DND-41 (cell line): ENCODE measurements at regions not wholly inside any gene's neighbourhood (a gene's known extent, or its start where the extent isn't known, plus 50 kb on each side); places are given as distances from the start of the nearest gene placed in this dataset.
A peak's percentile ranks its signal among the peaks of the same experiment; 100 is the strongest.
"Not testable (repeated sequence)": the region's sequence is repeated elsewhere in the genome, so short reads cannot be mapped to it uniquely, and the experiment has no call there.

Source experiments
- ATAC-seq: fragments of 200-7000 bp; cut with Tn5 transposase; 3 replicates; pipeline ENCODE4 v1.9.1; 2021; ENCODE audit warnings: low read depth; ENCODE audit not compliant: insufficient read depth
- DNase-seq: peaks from one replicate; pipeline ENCODE4 v3.0.0-alpha.2; 2020
- H2AFZ ChIP-seq: 2 replicates; pipeline ENCODE4 v1.6.0; 2012; ENCODE audit warnings: low read depth, low read length
- H3K27ac ChIP-seq: 2 replicates; pipeline ENCODE4 v1.5.1; 2012; ENCODE audit warnings: low read length, inconsistent platforms
- H3K27me3 ChIP-seq: fragments of 200-600 bp; sonication (generic); 2 replicates; pipeline ENCODE4 v1.6.0; 2012; ENCODE audit warnings: low read length, mild to moderate bottlenecking, inconsistent platforms; ENCODE audit not compliant: insufficient read depth, poor library complexity
- H3K36me3 ChIP-seq: 2 replicates; pipeline ENCODE4 v1.5.1; 2012; ENCODE audit warnings: low read length, inconsistent platforms; ENCODE audit not compliant: insufficient read depth
- H3K4me1 ChIP-seq: 2 replicates; pipeline ENCODE4 v1.5.1; 2012; ENCODE audit warnings: mild to moderate bottlenecking, low read length; ENCODE audit not compliant: insufficient read depth
- H3K4me2 ChIP-seq: 2 replicates; pipeline ENCODE4 v1.6.0; 2012; ENCODE audit warnings: mild to moderate bottlenecking, moderate library complexity, low read length, inconsistent platforms; ENCODE audit not compliant: insufficient read depth
- H3K4me3 ChIP-seq, 2 experiments: fragments of 200-600 bp in 1 of 2; shearing (Covaris generic) in 1 of 2; 2 replicates each; pipeline ENCODE4 v1.5.1; 2012 to 2016; ENCODE audit warnings: inconsistent platforms in 2 of 2, low read length in 2 of 2, mild to moderate bottlenecking in 2 of 2, low read depth in 1 of 2, moderate library complexity in 1 of 2
- H3K79me2 ChIP-seq: 2 replicates; pipeline ENCODE4 v1.6.0; 2012; ENCODE audit warnings: low read length, inconsistent platforms; ENCODE audit not compliant: insufficient read depth
- H3K9ac ChIP-seq: 2 replicates; pipeline ENCODE4 v1.6.0; 2012; ENCODE audit warnings: low read depth, mild to moderate bottlenecking, inconsistent platforms, low read length, moderate library complexity
- H3K9me3 ChIP-seq: 2 replicates; pipeline ENCODE4 v1.5.1; 2012; ENCODE audit warnings: low read length, moderate library complexity, mild to moderate bottlenecking, inconsistent platforms; ENCODE audit not compliant: insufficient read depth, severe bottlenecking
- H4K20me1 ChIP-seq: 2 replicates; pipeline ENCODE4 v1.6.0; 2012; ENCODE audit warnings: low read length; ENCODE audit not compliant: insufficient read depth
- CTCF ChIP-seq: IDR thresholded peaks from 2 replicates; pipeline ENCODE4 v1.5.1; 2012; ENCODE audit warnings: borderline replicate concordance, low read length, moderate library complexity, mild to moderate bottlenecking; ENCODE audit not compliant: poor library complexity, severe bottlenecking; ENCODE audit errors: extremely low read depth
- EZH2 ChIP-seq: IDR thresholded peaks from 3 replicates; pipeline ENCODE4 v1.6.1; 2012; ENCODE audit warnings: borderline replicate concordance, low read depth, mild to moderate bottlenecking, moderate library complexity, low read length, inconsistent platforms; ENCODE audit not compliant: severe bottlenecking

- no peak overlapping the region for H3K4me3 ChIP-seq
- ATAC-seq (no peak), DNase-seq (no peak)
- no peak overlapping the region for H3K9ac ChIP-seq
- H2AFZ ChIP-seq: no peak overlapping the region
- H3K27ac ChIP-seq: no peak overlapping the region
- H3K79me2 ChIP-seq: no peaks in the 10 kb centered on the region
- no peaks in the 10 kb centered on the region for H3K27me3 ChIP-seq
- no peak overlapping the region for H3K4me2 ChIP-seq
- H4K20me1 ChIP-seq: no peaks in the 10 kb centered on the region
- H3K36me3 ChIP-seq: no peaks in the 10 kb centered on the region
- TF ChIP-seq EZH2 (no peak), CTCF (no peak)
- H3K4me1 ChIP-seq: no peaks in the 10 kb centered on the region
- peaks cover 11% of the 10 kb centered on the region for H3K9me3 ChIP-seq
Observed at GRCh38 chr4:186368281-186368680, 102.3 kb downstream of the F11 start.

- Histone ChIP-seq H3K4me2 (no peak overlapping the region), H3K4me1 (no peaks in the 10 kb centered on the region), H4K20me1 (no peaks in the 10 kb centered on the region), H3K79me2 (no peaks in the 10 kb centered on the region), H3K9ac (no peak overlapping the region), H3K4me3 (no peak overlapping the region), H3K27me3 (no peaks in the 10 kb centered on the region), H3K36me3 (no peaks in the 10 kb centered on the region), H3K27ac (no peak overlapping the region), H2AFZ (no peak overlapping the region), H3K9me3 (peaks cover 11% of the 10 kb centered on the region)
- DNase-seq (no peak), ATAC-seq (no peak)
- TF ChIP-seq CTCF (no peak), EZH2 (no peak)
Observed at GRCh38 chr4:186366326-186366725, 100.3 kb downstream of the F11 start.

- not testable (repeated sequence) for H4K20me1 ChIP-seq, H3K27me3 ChIP-seq, H3K79me2 ChIP-seq, H3K4me3 ChIP-seq, H3K4me2 ChIP-seq, ATAC-seq, H3K9ac ChIP-seq, H2AFZ ChIP-seq, DNase-seq, H3K27ac ChIP-seq, H3K4me1 ChIP-seq, H3K36me3 ChIP-seq
- TF ChIP-seq CTCF: peak; percentile 6
- H3K9me3 ChIP-seq: peaks cover 11% of the 10 kb centered on the region
Observed at GRCh38 chr4:186363038-186363437, 97.0 kb downstream of the F11 start.

- H3K9ac ChIP-seq: no peak overlapping the region
- H3K4me3 ChIP-seq: no peak overlapping the region
- no peak overlapping the region for H3K4me2 ChIP-seq
- DNase-seq (no peak), ATAC-seq (no peak)
- H4K20me1 ChIP-seq: no peaks in the 10 kb centered on the region
- H3K9me3 ChIP-seq: peaks cover 14% of the 10 kb centered on the region
- H3K4me1 ChIP-seq: no peaks in the 10 kb centered on the region
- no peak overlapping the region for H2AFZ ChIP-seq
- TF ChIP-seq CTCF (no peak), EZH2 (no peak)
- no peak overlapping the region for H3K27ac ChIP-seq
- H3K79me2 ChIP-seq: no peaks in the 10 kb centered on the region
- H3K36me3 ChIP-seq: no peaks in the 10 kb centered on the region
- H3K27me3 ChIP-seq: no peaks in the 10 kb centered on the region
Observed at GRCh38 chr4:186360551-186360950, 94.6 kb downstream of the F11 start.
